SK-N-SH treated with all-trans-retinoic acid at 6 μM for 48 hours (cell line): ENCODE measurements at regions not wholly inside any gene's neighbourhood (a gene's known extent, or its start where the extent isn't known, plus 50 kb on each side); places are given as distances from the start of the nearest gene placed in this dataset.
"Not testable (repeated sequence)": the region's sequence is repeated elsewhere in the genome, so short reads cannot be mapped to it uniquely, and the experiment has no call there.

Experiments
- ARNTL ChIP-seq: fragments of 450-650 bp; formaldehyde crosslinking; IDR thresholded peaks from 2 replicates; pipeline ENCODE4 v1.5.0; 2020; ENCODE audit warnings: low read depth, mild to moderate bottlenecking, moderate library complexity, borderline replicate concordance
- BACH2 ChIP-seq: fragments of 250-450 bp; sonication (Bioruptor Pico); IDR thresholded peaks from 2 replicates; pipeline ENCODE4 v1.9.0; 2021; ENCODE audit warnings: mild to moderate bottlenecking, borderline replicate concordance
- CREB5 ChIP-seq: fragments of 250-450 bp; sonication (Bioruptor Pico); IDR thresholded peaks from 2 replicates; pipeline ENCODE4 v1.5.1; 2020; ENCODE audit warnings: low read depth, mild to moderate bottlenecking, moderate library complexity
- GLIS3 ChIP-seq: fragments of 250-450 bp; sonication (Bioruptor Pico); IDR thresholded peaks from 2 replicates; pipeline ENCODE4 v1.5.0; 2020; ENCODE audit warnings: mild to moderate bottlenecking, moderate library complexity
- ISL1 ChIP-seq: fragments of 250-450 bp; sonication (Bioruptor Pico); IDR thresholded peaks from 2 replicates; pipeline ENCODE4 v2.1.2; 2022; ENCODE audit warnings: mild to moderate bottlenecking, moderate library complexity
- PATZ1 ChIP-seq: fragments of 250-450 bp; sonication (Bioruptor Pico); IDR thresholded peaks from 2 replicates; pipeline ENCODE4 v1.8.0; 2020; ENCODE audit warnings: mild to moderate bottlenecking, moderate library complexity, borderline replicate concordance
- SNAI2 ChIP-seq: fragments of 250-450 bp; sonication (Bioruptor Pico); IDR thresholded peaks from 2 replicates; pipeline ENCODE4 v1.5.0; 2020; ENCODE audit warnings: mild to moderate bottlenecking, moderate library complexity
- TCF4 ChIP-seq: fragments of 250-450 bp; sonication (Bioruptor Pico); IDR thresholded peaks from 2 replicates; pipeline ENCODE4 v1.8.0; 2021; ENCODE audit warnings: mild to moderate bottlenecking, moderate library complexity, borderline replicate concordance
- TOX ChIP-seq: fragments of 250-450 bp; sonication (Bioruptor Pico); IDR thresholded peaks from 2 replicates; pipeline ENCODE4 v1.8.0; 2021; ENCODE audit warnings: mild to moderate bottlenecking, moderate library complexity, borderline replicate concordance
- ZNF565 ChIP-seq: fragments of 450-650 bp; formaldehyde crosslinking; conservative IDR thresholded peaks from 2 replicates; pipeline ENCODE4 v1.5.0; 2020; ENCODE audit warnings: low read depth, mild to moderate bottlenecking, moderate library complexity
- ZNF70 ChIP-seq: fragments of 450-650 bp; formaldehyde crosslinking; IDR thresholded peaks from 2 replicates; pipeline ENCODE4 v1.5.0; 2020; ENCODE audit warnings: mild to moderate bottlenecking, moderate library complexity

- TF ChIP-seq BACH2 (CRISPR knock-in tag); TCF4 (CRISPR knock-in tag); PATZ1; CREB5; ZNF565 (CRISPR knock-in tag); ARNTL (CRISPR knock-in tag); TOX (CRISPR knock-in tag); SNAI2 (CRISPR knock-in tag); GLIS3 (CRISPR knock-in tag); ZNF70 (CRISPR knock-in tag); ISL1 (CRISPR knock-in tag): not testable (repeated sequence)
These were observed 111.7 kb downstream of the ZNF736 start for GRCh38 chr7:64425436-64425835.
